ENCODE measurements at regions not wholly inside any gene's neighbourhood (a gene's known extent, or its start where the extent isn't known, plus 50 kb on each side); places are given as distances from the start of the nearest gene placed in this dataset.
"Not testable (repeated sequence)": the region's sequence is repeated elsewhere in the genome, so short reads cannot be mapped to it uniquely, and the experiment has no call there.

- FAIRE-seq: no peak
Observed at GRCh38 chr12:87670448-87670847, 358.8 kb downstream of the C12orf50 start.

GRCh38 chr12:87667378-87667777 lies 361.8 kb downstream of the C12orf50 start:
- FAIRE-seq: no peak

- peak; percentile 41 for FAIRE-seq
Observed at GRCh38 chr12:87661786-87662377, 367.3 kb downstream of the C12orf50 start.

GRCh38 chr12:87660987-87661774 lies 368.0 kb downstream of the C12orf50 start:
- no peak for FAIRE-seq

GRCh38 chr12:87660291-87660690 lies 368.9 kb downstream of the C12orf50 start:
- FAIRE-seq: no peak

GRCh38 chr12:87656311-87656710 lies 372.9 kb downstream of the C12orf50 start:
- no peak for FAIRE-seq

- FAIRE-seq: no peak
Observed at GRCh38 chr12:87651670-87652425, 377.4 kb downstream of the C12orf50 start.

GRCh38 chr12:87642245-87642644 lies 387.0 kb downstream of the C12orf50 start:
- FAIRE-seq: no peak

- no peak for FAIRE-seq
Observed at GRCh38 chr12:87618199-87618598, 411.0 kb downstream of the C12orf50 start.

- FAIRE-seq: no peak
Observed at GRCh38 chr12:87612996-87613395, 416.2 kb downstream of the C12orf50 start.

- no peak for FAIRE-seq
Observed at GRCh38 chr12:87608321-87608720, 420.9 kb downstream of the C12orf50 start.

GRCh38 chr12:87603727-87604126 lies 425.5 kb downstream of the C12orf50 start:
- no peak for FAIRE-seq

- FAIRE-seq: no peak
Observed at GRCh38 chr12:87599459-87599858, 429.7 kb downstream of the C12orf50 start.

- no peak for FAIRE-seq
Observed at GRCh38 chr12:87597114-87597513, 432.1 kb downstream of the C12orf50 start.

GRCh38 chr12:87596636-87597035 lies 432.6 kb downstream of the C12orf50 start:
- FAIRE-seq: no peak

- no peak for FAIRE-seq
Observed at GRCh38 chr12:87596134-87596533, 433.1 kb downstream of the C12orf50 start.

- FAIRE-seq: no peak
Observed at GRCh38 chr12:87585882-87586557, 443.2 kb downstream of the C12orf50 start.

GRCh38 chr12:87579091-87579490 lies 450.1 kb downstream of the C12orf50 start:
- not testable (repeated sequence) for FAIRE-seq

- FAIRE-seq: no peak
Observed at GRCh38 chr12:87575906-87576305, 453.3 kb downstream of the C12orf50 start.

- FAIRE-seq: not testable (repeated sequence)
Observed at GRCh38 chr12:87566918-87567317, 462.3 kb downstream of the C12orf50 start.

GRCh38 chr12:87556985-87557384 lies 472.2 kb downstream of the C12orf50 start:
- no peak for FAIRE-seq

- not testable (repeated sequence) for FAIRE-seq
Observed at GRCh38 chr12:87531213-87531612, 498.0 kb downstream of the C12orf50 start.

GRCh38 chr12:87529413-87529812 lies 499.8 kb downstream of the C12orf50 start:
- FAIRE-seq: no peak

Data from islet of Langerhans (tissue), 1 donor.